Endothelial cell of umbilical vein (primary cell): ENCODE measurements at regions not wholly inside any gene's neighbourhood (a gene's known extent, or its start where the extent isn't known, plus 50 kb on each side); places are given as distances from the start of the nearest gene placed in this dataset.

ENCODE experiments used
- BruUV-seq: library from RNA; stranded (reverse); fragments of 400-500 nt; replicated peaks from 2 replicates; lab custom pipeline; 2021; lab: Mats Ljungman, UMichigan
- CTCF ChIA-PET: fragments of 300-600, 350-600 bp; sonication (Branson Sonifier 250); formaldehyde crosslinking; loops from one replicate; lab custom pipeline; 2021; ENCODE audit warnings: antibody characterized with exemption, inconsistent platforms; lab: Charles Lee
- POLR2A ChIA-PET: fragments of 300-600, 350-600 bp; sonication (Branson Sonifier 250); formaldehyde crosslinking; loops from one replicate; lab custom pipeline; 2021; ENCODE audit warnings: antibody characterized with exemption, inconsistent platforms; lab: Charles Lee
- DNase-seq: peaks from one replicate; pipeline ENCODE4 v3.0.0-alpha.2; 2011; ENCODE audit warnings: low read depth, low spot score
- FAIRE-seq: peaks from 2 replicates; lab custom pipeline; 2011; peaks lifted over from hg19 to GRCh38; lab: Jason Lieb, UNC
- H2AFZ ChIP-seq: 2 replicates; pipeline ENCODE4 v1.6.0; 2012; ENCODE audit warnings: low read depth, low read length, control low read depth, inconsistent platforms
- H3K27ac ChIP-seq: 2 replicates; pipeline ENCODE4 v1.5.1; 2011; ENCODE audit warnings: low read depth, mild to moderate bottlenecking, control low read depth, low read length, moderate library complexity; ENCODE audit not compliant: insufficient read depth
- H3K27me3 ChIP-seq, 2 experiments: 2 replicates each; pipeline versions ENCODE4 v1.6.0 to v1.6.1; 2011; ENCODE audit warnings: low read length in 2 of 2, mixed read lengths in 1 of 2; ENCODE audit not compliant: control insufficient read depth in 2 of 2, insufficient read depth in 2 of 2
- H3K36me3 ChIP-seq, 2 experiments: 2 replicates in 1 of 2; 3 replicates in 1 of 2; pipeline ENCODE4 v1.5.1; 2011; ENCODE audit warnings: low read length in 2 of 2, mild to moderate bottlenecking in 1 of 2, moderate library complexity in 1 of 2; ENCODE audit not compliant: control insufficient read depth in 2 of 2, insufficient read depth in 2 of 2; ENCODE audit errors: extremely low read depth in 1 of 2
- H3K4me1 ChIP-seq: 3 replicates; pipeline ENCODE4 v1.5.1; 2011; ENCODE audit warnings: mild to moderate bottlenecking, low read length; ENCODE audit not compliant: control insufficient read depth, insufficient read depth; ENCODE audit errors: extremely low read depth
- H3K4me2 ChIP-seq: 2 replicates; pipeline ENCODE4 v1.6.1; 2011; ENCODE audit warnings: low read length, control low read depth, mixed read lengths; ENCODE audit not compliant: insufficient read depth
- H3K4me3 ChIP-seq, 3 experiments: fragments of 200-600 bp in 1 of 3; sonication (generic), shearing (Covaris generic) in 1 of 3; replicated peaks in 1 of 3; 2 replicates each; pipeline ENCODE4 v1.5.1; 2011 to 2016; ENCODE audit warnings: control low read depth in 3 of 3, low read length in 3 of 3, mild to moderate bottlenecking in 2 of 3, inconsistent platforms in 1 of 3, low read depth in 1 of 3, moderate library complexity in 1 of 3; ENCODE audit not compliant: insufficient read depth in 1 of 3
- H3K79me2 ChIP-seq: 2 replicates; pipeline ENCODE4 v1.6.0; 2012; ENCODE audit warnings: low read length, inconsistent platforms; ENCODE audit not compliant: control insufficient read depth, insufficient read depth
- H3K9ac ChIP-seq: replicated peaks from 2 replicates; pipeline ENCODE3; 2011; ENCODE audit warnings: low read length, control low read depth; ENCODE audit not compliant: insufficient read depth; ENCODE audit errors: extremely low read depth
- H3K9me1 ChIP-seq: replicated peaks from 3 replicates; pipeline ENCODE4 v1.6.0; 2011; ENCODE audit warnings: mild to moderate bottlenecking, low read length; ENCODE audit not compliant: control insufficient read depth, insufficient read depth; ENCODE audit errors: extremely low read depth
- H3K9me3 ChIP-seq: replicated peaks from 2 replicates; pipeline ENCODE4 v1.5.1; 2012; ENCODE audit warnings: low read length, inconsistent platforms; ENCODE audit not compliant: control insufficient read depth, insufficient read depth
- H4K20me1 ChIP-seq: replicated peaks from 2 replicates; pipeline ENCODE3; 2011; ENCODE audit warnings: mild to moderate bottlenecking, low read length; ENCODE audit not compliant: control insufficient read depth, insufficient read depth; ENCODE audit errors: extremely low read depth
- CTCF ChIP-seq, 2 donors: IDR thresholded peaks; 1 replicate in 1 of 2; 2 replicates in 1 of 2; pipeline ENCODE4 v1.5.1; 2011; ENCODE audit warnings: low read length in 2 of 2, mild to moderate bottlenecking in 2 of 2, moderate library complexity in 2 of 2, control low read depth in 1 of 2, inconsistent platforms in 1 of 2, low read depth in 1 of 2; ENCODE audit not compliant: insufficient read depth in 1 of 2; ENCODE audit errors: extremely low read depth in 1 of 2
- EZH2 ChIP-seq: IDR thresholded peaks from 2 replicates; pipeline ENCODE4 v1.6.1; 2012; ENCODE audit warnings: borderline replicate concordance, low read depth, mild to moderate bottlenecking, moderate library complexity, low read length, inconsistent platforms; ENCODE audit not compliant: severe bottlenecking
- FOS ChIP-seq: IDR thresholded peaks from 2 replicates; pipeline ENCODE4 v1.6.1; 2011; ENCODE audit warnings: mild to moderate bottlenecking, low read length, moderate library complexity, borderline replicate concordance; ENCODE audit not compliant: insufficient read depth
- GATA2 ChIP-seq: IDR thresholded peaks from 2 replicates; pipeline ENCODE4 v1.7.0; 2011; ENCODE audit warnings: low read depth, mild to moderate bottlenecking, moderate library complexity, mixed read lengths, low read length; ENCODE audit not compliant: insufficient read length, insufficient read depth
- JUN ChIP-seq: IDR thresholded peaks from 2 replicates; pipeline ENCODE4 v1.6.1; 2011; ENCODE audit warnings: borderline replicate concordance, low read depth; ENCODE audit not compliant: insufficient read length, insufficient read depth
- MAX ChIP-seq: IDR thresholded peaks from 2 replicates; pipeline ENCODE4 v1.6.1; 2011; ENCODE audit not compliant: insufficient read depth, insufficient read length
- MYC ChIP-seq: IDR thresholded peaks from one replicate; pipeline ENCODE4 v1.6.1; 2011; ENCODE audit warnings: mild to moderate bottlenecking, low read depth, low read length
- POLR2A ChIP-seq: IDR thresholded peaks from 2 replicates; pipeline ENCODE4 v1.6.1; 2012; ENCODE audit warnings: low read depth, mild to moderate bottlenecking, control low read depth, low read length
- POLR2AphosphoS5 ChIP-seq: IDR thresholded peaks from 2 replicates; pipeline ENCODE4 v1.6.1; 2012; ENCODE audit warnings: low read depth, mild to moderate bottlenecking, control low read depth, low read length, moderate library complexity; ENCODE audit not compliant: insufficient read depth
- dilution Hi-C: fragments of 300-500 bp; cut with MboI; formaldehyde crosslinking; loops from one replicate; pipeline ENCODE4 v1.15.0; 2019; ENCODE audit warnings: low sequenced_read_pairs; ENCODE audit not compliant: extremely low pct_ligation_motif_present
- intact Hi-C: fragments of 100-400 bp; cut with micrococcal nuclease; formaldehyde crosslinking; loops from one replicate; pipeline ENCODE4 v1.10.0; 2022

- Histone ChIP-seq H3K4me1 (no peaks in the 10 kb centered on the region), H3K79me2 (no peaks in the 10 kb centered on the region), H3K27ac (no peak overlapping the region), H3K9ac (no peak overlapping the region), H3K4me3 (no peak overlapping the region), H2AFZ (no peak overlapping the region), H3K36me3 (no peaks in the 10 kb centered on the region), H3K27me3 (no peaks in the 10 kb centered on the region), H3K4me2 (no peak overlapping the region), H4K20me1 (no peaks in the 10 kb centered on the region), H3K9me1 (no peaks in the 10 kb centered on the region), H3K9me3 (no peaks in the 10 kb centered on the region)
- DNase-seq (no peak), FAIRE-seq (no peak)
- TF ChIP-seq FOS: no peak
- TF ChIP-seq JUN: no peak
- no peak for TF ChIP-seq EZH2
- TF ChIP-seq MAX: no peak
- TF ChIP-seq POLR2A: no peak
- no peak for TF ChIP-seq CTCF (IDR thresholded peaks at IDR 0.05; ENCODE audit: extremely low read depth in 1 of 2, insufficient read depth in 1 of 2, low read depth in 1 of 2, low read length in 2 of 2)
- TF ChIP-seq MYC: no peak
- no peak for TF ChIP-seq POLR2AphosphoS5
- TF ChIP-seq GATA2: no peak
- dilution Hi-C loops (no loop called here), intact Hi-C loops (no loop called here)
- ChIA-PET CTCF (no interaction called here), POLR2A (no interaction called here)
- no TSS peak for BruUV-seq
These were observed 162.8 kb upstream of the SLITRK3 start for GRCh38 chr3:165359005-165359404.
